Lower leg skin (tissue), 3 donors: ENCODE measurements at regions not wholly inside any gene's neighbourhood (a gene's known extent, or its start where the extent isn't known, plus 50 kb on each side); places are given as distances from the start of the nearest gene placed in this dataset.

Source experiments
- POLR2A ChIP-seq, 2 donors: fragments of 450-650 bp; IDR thresholded peaks; one replicate each; pipeline ENCODE4 v1.6.1; 2016 to 2017; ENCODE audit warnings: antibody characterized with exemption in 2 of 2, mild to moderate bottlenecking in 1 of 2, moderate library complexity in 1 of 2
- TF ChIP-seq, protein P1 (sequence below), 3 donors: fragments of 450-650 bp; IDR thresholded peaks; one replicate each; pipeline ENCODE4 v1.5.1; 2016; ENCODE audit warnings: antibody characterized with exemption in 3 of 3, mild to moderate bottlenecking in 3 of 3, moderate library complexity in 2 of 3

DNA sequence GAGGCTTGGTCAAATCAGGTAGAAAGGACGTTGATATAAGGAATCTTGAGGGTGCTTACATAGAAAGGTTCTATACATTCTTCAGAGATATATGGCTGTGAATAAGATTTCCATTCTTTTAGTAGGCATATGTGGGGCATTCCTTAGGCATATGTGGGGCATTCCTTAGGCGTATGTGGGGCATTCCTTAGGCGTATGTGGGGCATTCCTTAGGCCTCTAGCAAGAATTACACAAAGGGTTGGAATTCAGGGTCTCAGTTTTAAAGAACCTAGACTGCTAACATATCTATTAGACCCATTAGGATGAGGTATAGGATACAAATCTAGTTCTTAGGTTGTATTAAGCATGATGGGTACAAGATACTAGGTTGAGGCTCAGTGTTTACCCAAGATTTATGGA, 607.8 kb downstream of the SI start:
- TF ChIP-seq POLR2A (IDR thresholded peaks at IDR 0.05), result no peak
- TF ChIP-seq, protein P1, sequence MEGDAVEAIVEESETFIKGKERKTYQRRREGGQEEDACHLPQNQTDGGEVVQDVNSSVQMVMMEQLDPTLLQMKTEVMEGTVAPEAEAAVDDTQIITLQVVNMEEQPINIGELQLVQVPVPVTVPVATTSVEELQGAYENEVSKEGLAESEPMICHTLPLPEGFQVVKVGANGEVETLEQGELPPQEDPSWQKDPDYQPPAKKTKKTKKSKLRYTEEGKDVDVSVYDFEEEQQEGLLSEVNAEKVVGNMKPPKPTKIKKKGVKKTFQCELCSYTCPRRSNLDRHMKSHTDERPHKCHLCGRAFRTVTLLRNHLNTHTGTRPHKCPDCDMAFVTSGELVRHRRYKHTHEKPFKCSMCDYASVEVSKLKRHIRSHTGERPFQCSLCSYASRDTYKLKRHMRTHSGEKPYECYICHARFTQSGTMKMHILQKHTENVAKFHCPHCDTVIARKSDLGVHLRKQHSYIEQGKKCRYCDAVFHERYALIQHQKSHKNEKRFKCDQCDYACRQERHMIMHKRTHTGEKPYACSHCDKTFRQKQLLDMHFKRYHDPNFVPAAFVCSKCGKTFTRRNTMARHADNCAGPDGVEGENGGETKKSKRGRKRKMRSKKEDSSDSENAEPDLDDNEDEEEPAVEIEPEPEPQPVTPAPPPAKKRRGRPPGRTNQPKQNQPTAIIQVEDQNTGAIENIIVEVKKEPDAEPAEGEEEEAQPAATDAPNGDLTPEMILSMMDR (IDR thresholded peaks at IDR 0.05), result no peak
